SK-N-MC (cell line): ENCODE measurements at regions not wholly inside any gene's neighbourhood (a gene's known extent, or its start where the extent isn't known, plus 50 kb on each side); places are given as distances from the start of the nearest gene placed in this dataset.

Experiments
- EZH2 ChIP-seq: fragments of 200-600 bp; sonication (generic); IDR thresholded peaks from one replicate; pipeline ENCODE4 v1.6.1; 2017; ENCODE audit warnings: antibody characterized with exemption
- FOXP2 ChIP-seq: optimal IDR thresholded peaks from 2 replicates; pipeline ENCODE3; 2011; ENCODE audit warnings: mild to moderate bottlenecking, moderate library complexity; ENCODE audit not compliant: insufficient read depth; ENCODE audit errors: extremely low read length, control extremely low read depth
- POLR2AphosphoS5 ChIP-seq: IDR thresholded peaks from 2 replicates; pipeline ENCODE4 v1.6.1; 2012; ENCODE audit warnings: mild to moderate bottlenecking, low read depth, low read length, borderline replicate concordance

- TF ChIP-seq POLR2AphosphoS5 (no peak), EZH2 (no peak), FOXP2 (no peak)
Measured at GRCh38 chr5:124907098-124907644, 160.7 kb upstream of the ZNF608 start.
